Stomach (tissue), 8 donors: ENCODE measurements at regions not wholly inside any gene's neighbourhood (a gene's known extent, or its start where the extent isn't known, plus 50 kb on each side); places are given as distances from the start of the nearest gene placed in this dataset.
A peak's percentile ranks its signal among the peaks of the same experiment; 100 is the strongest.

Experiments
- DNase-seq, 2 donors: peaks; one replicate each; pipeline versions ENCODE4 v3.0.0 to v3.0.0-alpha.2; 2013 to 2019
- H3K27ac ChIP-seq, 5 donors: fragments of 200-600 bp in 4 of 5; sonication (generic) in 4 of 5; one replicate each; pipeline ENCODE4 v1.5.1; 2013 to 2019; ENCODE audit warnings: mild to moderate bottlenecking in 1 of 5, moderate library complexity in 1 of 5
- H3K27me3 ChIP-seq, 3 donors: fragments of 200-600 bp; sonication (generic); one replicate each; pipeline ENCODE4 v1.5.1; 2017 to 2019; ENCODE audit warnings: mixed run types in 1 of 3
- H3K36me3 ChIP-seq, 4 donors: fragments of 200-600 bp; sonication (generic); 1 replicate in 3 of 4; 2 replicates in 1 of 4; pipeline ENCODE4 v1.5.1; 2016 to 2019
- H3K4me1 ChIP-seq, 4 donors: fragments of 200-600 bp; sonication (generic); one replicate each; pipeline ENCODE4 v1.5.1; 2016 to 2019
- H3K4me3 ChIP-seq, 4 donors: fragments of 200-600 bp; sonication (generic) in 3 of 4; one replicate each; pipeline ENCODE4 v1.5.1; 2016 to 2019; ENCODE audit warnings: mild to moderate bottlenecking in 1 of 4
- H3K9me3 ChIP-seq, 4 donors: fragments of 200-600 bp; sonication (generic); one replicate each; pipeline ENCODE4 v1.5.1; 2016 to 2019
- CTCF ChIP-seq, 7 experiments: fragments of 450-650 bp in 4 of 7; fragments of 200-600 bp in 3 of 7; sonication (generic) in 3 of 7; IDR thresholded peaks; one replicate each; pipeline ENCODE4 v1.5.1; 2016 to 2019; ENCODE audit warnings: antibody characterized with exemption in 7 of 7, control low read depth in 2 of 7, mild to moderate bottlenecking in 1 of 7
- EP300 ChIP-seq: sonication (generic); formaldehyde crosslinking; IDR thresholded peaks from one replicate; pipeline ENCODE4 v1.6.1; 2017; ENCODE audit warnings: antibody characterized with exemption
- POLR2A ChIP-seq, 4 donors: fragments of 450-650 bp; IDR thresholded peaks; one replicate each; pipeline ENCODE4 v1.6.1; 2016; ENCODE audit warnings: antibody characterized with exemption in 4 of 4, control low read depth in 2 of 4, mild to moderate bottlenecking in 1 of 4, moderate library complexity in 1 of 4
- POLR2AphosphoS5 ChIP-seq, 3 donors: sonication (generic); formaldehyde crosslinking; IDR thresholded peaks; one replicate each; pipeline ENCODE4 v1.6.1; 2016; ENCODE audit warnings: antibody characterized with exemption in 3 of 3
- WGBS, 5 donors: extraction: QIAGEN DNeasy Blood & Tissue Kit in 3 of 5; methylation state at CpG; one replicate each; pipeline versions ENCODE4 v1.1.5 to v1.1.7; 2013 to 2018; 5-methylcytosine and 5-hydroxymethylcytosine counted together
- intact Hi-C: fragments of 100-400 bp; cut with DNase I; formaldehyde crosslinking; loops from one replicate; pipeline ENCODE4 v1.15.1; 2023; ENCODE audit warnings: low total_unique reads
- donor health status: healthy with polysubstance abuse.
- donor health status: Bipolar disorder and iron deficiency.
- donor health status: healthy.

GRCh38 chr12:124422142-124422569 lies 127.3 kb downstream of the RFLNA start:
- peaks cover 32 to 79% (median 68%) of the 10 kb centered on the region in 4 donors for H3K36me3 ChIP-seq
- peak overlapping the region; percentile 90 to 96 (median 92) for H3K27ac ChIP-seq
- peak in 1 of 3 donors; percentile 32 for TF ChIP-seq POLR2AphosphoS5 (IDR thresholded peaks at IDR 0.05)
- no peak for TF ChIP-seq POLR2A (IDR thresholded peaks at IDR 0.05)
- no peak for TF ChIP-seq CTCF (IDR thresholded peaks at IDR 0.05)
- no peak for TF ChIP-seq EP300
- no peaks in the 10 kb centered on the region for H3K9me3 ChIP-seq
- H3K4me1 ChIP-seq: peaks cover 32 to 50% (median 44%) of the 10 kb centered on the region in 4 donors
- H3K4me3 ChIP-seq: peak overlapping the region in 3 of 4 donors; percentile 14 to 34 (median 21)
- WGBS, 5 donors: 24 to 53% (median 25%) methylated on average over 8 to 16 of the region's 16 CpGs
- DNase-seq: peak; percentile 77 to 90
- intact Hi-C loops: no loop called here
- H3K27me3 ChIP-seq: no peaks in the 10 kb centered on the region

GRCh38 chr12:124420996-124421674 lies 126.2 kb downstream of the RFLNA start:
- DNase-seq: peak in 1 of 2 donors; percentile 57
- H3K36me3 ChIP-seq: peaks cover 25 to 79% (median 66%) of the 10 kb centered on the region in 4 donors
- 76 to 85% (median 81%) methylated on average over 15 to 20 of the region's 20 CpGs for WGBS, 5 donors
- H3K27me3 ChIP-seq: no peaks in the 10 kb centered on the region
- intact Hi-C loops: no loop called here
- peak overlapping the region; percentile 6 to 96 (median 90) for H3K27ac ChIP-seq
- no peak overlapping the region for H3K4me3 ChIP-seq
- no peaks in the 10 kb centered on the region for H3K9me3 ChIP-seq
- TF ChIP-seq EP300 (no peak), CTCF (IDR thresholded peaks at IDR 0.05) (no peak), POLR2AphosphoS5 (IDR thresholded peaks at IDR 0.05) (no peak), POLR2A (IDR thresholded peaks at IDR 0.05) (no peak)
- peaks cover 25 to 44% (median 38%) of the 10 kb centered on the region in 4 donors for H3K4me1 ChIP-seq

- H3K4me1 ChIP-seq: peaks cover 25 to 44% (median 38%) of the 10 kb centered on the region in 4 donors
- TF ChIP-seq POLR2A (IDR thresholded peaks at IDR 0.05): no peak
- no peak for TF ChIP-seq CTCF (IDR thresholded peaks at IDR 0.05)
- TF ChIP-seq POLR2AphosphoS5 (IDR thresholded peaks at IDR 0.05): no peak
- TF ChIP-seq EP300: no peak
- 87 to 92% (median 89%) methylated on average over 28 of the region's 28 CpGs for WGBS, 5 donors
- no peak for DNase-seq
- no peaks in the 10 kb centered on the region for H3K9me3 ChIP-seq
- H3K4me3 ChIP-seq: peak overlapping the region in 1 of 4 donors; percentile 2
- intact Hi-C loops: no loop called here
- H3K36me3 ChIP-seq: peaks cover 17 to 77% (median 63%) of the 10 kb centered on the region in 4 donors
- peak overlapping the region; percentile 23 to 96 (median 90) for H3K27ac ChIP-seq
- H3K27me3 ChIP-seq: no peaks in the 10 kb centered on the region
Measured at GRCh38 chr12:124420041-124420995, 125.4 kb downstream of the RFLNA start.
